NCI-H1436 (cell line): ENCODE measurements at regions not wholly inside any gene's neighbourhood (a gene's known extent, or its start where the extent isn't known, plus 50 kb on each side); places are given as distances from the start of the nearest gene placed in this dataset.
"Not testable (repeated sequence)": the region's sequence is repeated elsewhere in the genome, so short reads cannot be mapped to it uniquely, and the experiment has no call there.

ENCODE experiments used
- DNase-seq: peaks from one replicate; lab custom pipeline; 2025; lab: John Stamatoyannopoulos, UW

- no peak for DNase-seq
These were observed 126.6 kb upstream of the IL12B start for GRCh38 chr5:159456722-159457465.

- DNase-seq = no peak
These were observed 128.0 kb upstream of the IL12B start for GRCh38 chr5:159458217-159458711.

- no peak for DNase-seq
These were observed 128.9 kb upstream of the IL12B start for GRCh38 chr5:159459132-159459627.

- no peak for DNase-seq
These were observed 129.8 kb upstream of the IL12B start for GRCh38 chr5:159459951-159460538.

- no peak for DNase-seq
These were observed 133.5 kb upstream of the IL12B start for GRCh38 chr5:159463590-159464321.

- DNase-seq = no peak
These were observed 135.3 kb upstream of the IL12B start for GRCh38 chr5:159465604-159466003.

- DNase-seq = no peak
These were observed 137.4 kb upstream of the IL12B start for GRCh38 chr5:159467666-159468065.

- peak; percentile 39 for DNase-seq
These were observed 139.4 kb upstream of the IL12B start for GRCh38 chr5:159469496-159470372.

GRCh38 chr5:159471904-159472303 is 141.6 kb upstream of the IL12B start:
- DNase-seq = no peak

- no peak for DNase-seq
These were observed 144.7 kb upstream of the IL12B start for GRCh38 chr5:159475026-159475425.

GRCh38 chr5:159478950-159479349 is 148.7 kb upstream of the IL12B start:
- no peak for DNase-seq

- no peak for DNase-seq
These were observed 150.6 kb upstream of the IL12B start for GRCh38 chr5:159480849-159481248.

GRCh38 chr5:159481751-159482150 is 151.5 kb upstream of the IL12B start:
- DNase-seq = no peak

GRCh38 chr5:159486836-159487235 is 156.5 kb upstream of the IL12B start:
- DNase-seq = no peak

- no peak for DNase-seq
These were observed 158.2 kb upstream of the IL12B start for GRCh38 chr5:159488516-159488915.

- no peak for DNase-seq
These were observed 159.5 kb upstream of the IL12B start for GRCh38 chr5:159489779-159490178.

- no peak for DNase-seq
These were observed 160.2 kb upstream of the IL12B start for GRCh38 chr5:159490507-159490906.

GRCh38 chr5:159493696-159494095 is 163.4 kb upstream of the IL12B start:
- DNase-seq = no peak

GRCh38 chr5:159496773-159497172 is 166.5 kb upstream of the IL12B start:
- DNase-seq = no peak

- DNase-seq = peak; percentile 6
These were observed 166.9 kb upstream of the IL12B start for GRCh38 chr5:159497221-159497620.

- no peak for DNase-seq
These were observed 168.3 kb upstream of the IL12B start for GRCh38 chr5:159498630-159499029.

- not testable (repeated sequence) for DNase-seq
These were observed 171.8 kb upstream of the IL12B start for GRCh38 chr5:159502116-159502515.
